Activated CD8-positive, alpha-beta memory T cell treated with anti-CD3 and anti-CD28 coated beads, Interleukin-2, amount 50 U/mL, for 4 hours (primary cell): ENCODE measurements at regions not wholly inside any gene's neighbourhood (a gene's known extent, or its start where the extent isn't known, plus 50 kb on each side); places are given as distances from the start of the nearest gene placed in this dataset.

Experiments used
- DNase-seq: peaks from one replicate; pipeline ENCODE4 v3.0.0-alpha.2; 2020

GRCh38 chr13:73225990-73226389, 167.2 kb downstream of the KLF5 start:
- DNase-seq: no peak

- DNase-seq: no peak
These were observed 165.9 kb downstream of the KLF5 start for GRCh38 chr13:73224703-73225102.

- DNase-seq: no peak
These were observed 164.6 kb downstream of the KLF5 start for GRCh38 chr13:73223372-73223781.

- DNase-seq: no peak
These were observed 164.0 kb downstream of the KLF5 start for GRCh38 chr13:73222627-73223305.

GRCh38 chr13:73220966-73221720, 162.3 kb downstream of the KLF5 start:
- DNase-seq: no peak

GRCh38 chr13:73218181-73218580, 159.4 kb downstream of the KLF5 start:
- DNase-seq: no peak

GRCh38 chr13:73216381-73216831, 157.6 kb downstream of the KLF5 start:
- no peak for DNase-seq

GRCh38 chr13:73215823-73216222, 157.0 kb downstream of the KLF5 start:
- no peak for DNase-seq

- no peak for DNase-seq
These were observed 153.7 kb downstream of the KLF5 start for GRCh38 chr13:73212482-73212881.

GRCh38 chr13:73210218-73210883, 151.5 kb downstream of the KLF5 start:
- no peak for DNase-seq

- DNase-seq: no peak
These were observed 146.1 kb downstream of the KLF5 start for GRCh38 chr13:73204952-73205351.

GRCh38 chr13:73201626-73202025, 142.8 kb downstream of the KLF5 start:
- no peak for DNase-seq

- no peak for DNase-seq
These were observed 140.2 kb downstream of the KLF5 start for GRCh38 chr13:73198991-73199411.

- no peak for DNase-seq
These were observed 136.3 kb downstream of the KLF5 start for GRCh38 chr13:73195091-73195490.

GRCh38 chr13:73194310-73194709, 135.5 kb downstream of the KLF5 start:
- DNase-seq: no peak

- DNase-seq: no peak
These were observed 134.7 kb downstream of the KLF5 start for GRCh38 chr13:73193554-73193953.

- no peak for DNase-seq
These were observed 131.7 kb downstream of the KLF5 start for GRCh38 chr13:73190477-73190876.

GRCh38 chr13:73189776-73190175, 131.0 kb downstream of the KLF5 start:
- no peak for DNase-seq

GRCh38 chr13:73189362-73189761, 130.6 kb downstream of the KLF5 start:
- DNase-seq: no peak

- DNase-seq: no peak
These were observed 128.3 kb downstream of the KLF5 start for GRCh38 chr13:73187106-73187505.

- DNase-seq: no peak
These were observed 121.0 kb downstream of the KLF5 start for GRCh38 chr13:73179650-73180274.

GRCh38 chr13:73177916-73178565, 119.2 kb downstream of the KLF5 start:
- no peak for DNase-seq

GRCh38 chr13:73177017-73177416, 118.2 kb downstream of the KLF5 start:
- DNase-seq: no peak
